ENCODE measurements at regions not wholly inside any gene's neighbourhood (a gene's known extent, or its start where the extent isn't known, plus 50 kb on each side); places are given as distances from the start of the nearest gene placed in this dataset.

GRCh38 chr11:70546191-70546940 is 148.0 kb downstream of the CTTN start:
- no peak for TF ChIP-seq REST (IDR thresholded peaks at IDR 0.05; ENCODE audit: borderline replicate concordance)
- no peak for TF ChIP-seq CTCF (IDR thresholded peaks at IDR 0.05; ENCODE audit: poor library complexity, severe bottlenecking)
- TF ChIP-seq EP300 (conservative IDR thresholded peaks at IDR 0.05; ENCODE audit: poor library complexity, severe bottlenecking) = no peak
- no peak for TF ChIP-seq RAD21 (conservative IDR thresholded peaks at IDR 0.05)
- TF ChIP-seq EZH2 (IDR thresholded peaks at IDR 0.05; ENCODE audit: borderline replicate concordance, insufficient read depth, low read length, poor library complexity, severe bottlenecking) = no peak
